ENCODE measurements at regions not wholly inside any gene's neighbourhood (a gene's known extent, or its start where the extent isn't known, plus 50 kb on each side); places are given as distances from the start of the nearest gene placed in this dataset.

DNA sequence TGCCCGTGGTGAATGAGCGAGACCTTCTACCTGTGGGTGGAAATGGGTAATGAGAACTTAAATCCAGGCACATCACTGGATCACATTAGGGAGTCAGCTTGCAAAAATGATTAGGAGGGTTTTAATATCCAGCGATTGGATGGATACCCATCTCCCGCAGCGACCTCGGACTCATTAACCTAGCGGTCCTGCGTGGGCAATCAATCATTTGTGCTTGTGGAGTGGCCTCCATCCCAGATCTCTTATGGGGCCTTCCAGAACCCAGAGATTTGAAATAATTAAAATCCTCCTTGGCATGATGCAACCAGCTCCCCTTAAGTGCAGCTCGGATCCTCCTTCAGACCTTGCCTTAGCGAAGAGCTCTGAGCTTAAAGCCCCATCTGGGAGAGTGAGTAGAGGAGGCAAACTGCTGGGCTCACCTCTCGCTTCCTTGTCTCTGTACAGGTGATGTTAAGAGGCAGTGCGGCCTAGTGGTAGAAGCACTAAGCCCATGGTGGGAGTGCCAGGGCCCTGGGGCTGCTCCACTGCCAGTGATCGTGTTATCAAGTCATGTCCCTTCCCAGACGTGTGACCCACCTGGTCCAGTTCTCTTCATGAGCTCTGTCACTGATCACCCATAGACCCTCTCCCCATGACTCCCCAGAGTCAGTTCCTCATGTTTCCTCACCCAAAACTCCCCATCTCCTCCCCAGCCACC is 285.2 kb upstream of the TLE3 start:
- TF ChIP-seq, protein P1, sequence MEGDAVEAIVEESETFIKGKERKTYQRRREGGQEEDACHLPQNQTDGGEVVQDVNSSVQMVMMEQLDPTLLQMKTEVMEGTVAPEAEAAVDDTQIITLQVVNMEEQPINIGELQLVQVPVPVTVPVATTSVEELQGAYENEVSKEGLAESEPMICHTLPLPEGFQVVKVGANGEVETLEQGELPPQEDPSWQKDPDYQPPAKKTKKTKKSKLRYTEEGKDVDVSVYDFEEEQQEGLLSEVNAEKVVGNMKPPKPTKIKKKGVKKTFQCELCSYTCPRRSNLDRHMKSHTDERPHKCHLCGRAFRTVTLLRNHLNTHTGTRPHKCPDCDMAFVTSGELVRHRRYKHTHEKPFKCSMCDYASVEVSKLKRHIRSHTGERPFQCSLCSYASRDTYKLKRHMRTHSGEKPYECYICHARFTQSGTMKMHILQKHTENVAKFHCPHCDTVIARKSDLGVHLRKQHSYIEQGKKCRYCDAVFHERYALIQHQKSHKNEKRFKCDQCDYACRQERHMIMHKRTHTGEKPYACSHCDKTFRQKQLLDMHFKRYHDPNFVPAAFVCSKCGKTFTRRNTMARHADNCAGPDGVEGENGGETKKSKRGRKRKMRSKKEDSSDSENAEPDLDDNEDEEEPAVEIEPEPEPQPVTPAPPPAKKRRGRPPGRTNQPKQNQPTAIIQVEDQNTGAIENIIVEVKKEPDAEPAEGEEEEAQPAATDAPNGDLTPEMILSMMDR (IDR thresholded peaks at IDR 0.05) = no peak

DNA sequence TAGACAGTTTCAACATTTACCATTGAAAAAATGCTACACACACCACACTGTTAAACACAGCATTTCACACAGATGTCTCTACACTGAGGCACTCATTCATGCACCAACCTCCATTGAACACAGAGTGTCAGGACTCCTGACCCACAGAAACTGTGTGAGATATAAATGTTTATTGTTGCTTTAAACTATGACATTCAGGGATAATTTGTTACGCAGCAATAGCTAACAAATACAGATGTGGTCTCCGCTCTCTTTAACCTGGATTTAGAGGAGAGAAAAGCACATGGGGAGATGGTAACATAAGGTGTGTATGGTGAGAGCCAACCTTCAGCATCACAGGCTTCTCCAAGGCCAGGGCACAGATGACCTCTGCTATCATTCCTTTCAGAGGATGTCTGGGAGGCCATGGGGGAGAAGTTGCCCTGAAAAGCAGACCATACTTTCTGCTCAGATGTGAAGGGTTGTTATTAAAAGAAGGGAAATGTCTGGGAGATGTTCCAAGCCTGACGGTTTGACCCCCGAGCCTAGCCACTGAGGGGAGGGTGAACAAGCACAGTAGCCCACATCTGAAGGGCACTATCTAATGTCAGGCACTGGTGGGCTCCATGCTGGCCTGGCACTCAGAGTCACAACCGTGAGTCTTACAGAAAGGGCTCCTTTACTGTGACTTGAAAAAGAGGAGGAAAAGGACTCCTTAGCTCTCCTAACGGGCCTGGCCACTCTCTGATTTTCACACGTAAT is 284.5 kb upstream of the TLE3 start:
- TF ChIP-seq, protein P1 (IDR thresholded peaks at IDR 0.05) = no peak

DNA sequence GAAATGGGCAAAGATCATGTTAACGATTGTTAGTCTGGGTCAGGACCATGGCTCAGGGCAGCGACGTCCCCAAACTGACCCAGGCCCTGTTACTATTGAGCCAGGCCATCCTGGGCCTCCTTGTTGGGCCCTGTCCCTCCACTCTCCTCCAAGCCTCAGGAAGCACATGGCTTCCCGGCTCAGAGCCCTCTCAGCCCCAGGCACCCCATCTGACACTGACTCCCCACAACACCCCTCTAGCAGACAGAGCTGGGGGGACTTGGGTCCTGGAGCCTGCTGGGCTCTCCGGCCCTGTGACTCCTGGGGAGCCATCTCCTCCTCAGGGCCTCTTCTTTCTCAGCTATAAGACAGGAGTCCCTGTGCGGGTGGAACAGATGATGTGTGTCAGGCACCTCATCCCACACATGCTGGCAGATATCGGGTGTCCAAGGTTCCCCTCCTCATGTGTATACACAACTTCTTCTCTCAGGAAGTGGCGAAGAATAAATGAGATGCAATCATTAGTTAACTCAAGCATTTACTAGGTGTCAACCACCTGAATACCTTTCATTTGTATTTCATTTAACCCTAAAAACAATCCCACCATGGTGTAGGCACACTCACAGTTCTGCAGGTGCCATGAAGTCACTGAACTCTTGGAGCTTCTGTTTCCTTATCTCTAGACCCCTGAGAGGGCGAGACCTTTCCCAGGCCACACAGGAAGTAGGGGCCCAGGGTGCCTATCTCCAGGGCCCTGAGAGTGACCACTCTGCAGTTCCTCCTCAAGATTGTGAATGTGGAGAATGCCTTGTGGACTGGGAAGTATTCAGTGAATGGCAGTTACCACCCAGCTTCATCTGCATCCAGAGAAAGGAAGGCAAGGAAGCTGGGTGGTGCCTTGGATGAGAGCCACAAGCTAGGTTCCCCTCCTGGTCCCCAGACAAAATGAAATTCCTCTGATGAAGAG is 282.5 kb upstream of the TLE3 start:
- TF ChIP-seq, protein P1 (IDR thresholded peaks at IDR 0.05) = no peak

DNA sequence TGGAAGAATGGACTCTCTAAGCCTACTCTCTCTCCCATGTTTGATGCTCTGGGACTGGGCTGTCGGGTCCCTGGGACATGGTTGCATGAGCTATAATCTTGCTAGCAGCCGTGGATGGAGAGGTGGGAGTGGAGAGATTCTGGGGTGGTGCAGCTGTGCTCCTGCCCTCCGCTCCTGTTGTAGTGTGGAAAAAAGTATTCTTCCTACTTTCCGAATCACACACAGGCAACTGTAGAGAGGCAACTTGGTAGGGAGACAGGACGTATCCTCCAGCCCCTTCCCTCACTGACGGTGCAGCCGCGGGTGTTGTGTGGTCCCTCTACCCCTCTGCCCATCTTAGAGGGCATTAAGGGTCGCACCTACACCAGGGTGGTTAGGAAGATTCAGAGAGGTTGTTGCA is 281.4 kb upstream of the TLE3 start:
- TF ChIP-seq, protein P1 (IDR thresholded peaks at IDR 0.05) = no peak

DNA sequence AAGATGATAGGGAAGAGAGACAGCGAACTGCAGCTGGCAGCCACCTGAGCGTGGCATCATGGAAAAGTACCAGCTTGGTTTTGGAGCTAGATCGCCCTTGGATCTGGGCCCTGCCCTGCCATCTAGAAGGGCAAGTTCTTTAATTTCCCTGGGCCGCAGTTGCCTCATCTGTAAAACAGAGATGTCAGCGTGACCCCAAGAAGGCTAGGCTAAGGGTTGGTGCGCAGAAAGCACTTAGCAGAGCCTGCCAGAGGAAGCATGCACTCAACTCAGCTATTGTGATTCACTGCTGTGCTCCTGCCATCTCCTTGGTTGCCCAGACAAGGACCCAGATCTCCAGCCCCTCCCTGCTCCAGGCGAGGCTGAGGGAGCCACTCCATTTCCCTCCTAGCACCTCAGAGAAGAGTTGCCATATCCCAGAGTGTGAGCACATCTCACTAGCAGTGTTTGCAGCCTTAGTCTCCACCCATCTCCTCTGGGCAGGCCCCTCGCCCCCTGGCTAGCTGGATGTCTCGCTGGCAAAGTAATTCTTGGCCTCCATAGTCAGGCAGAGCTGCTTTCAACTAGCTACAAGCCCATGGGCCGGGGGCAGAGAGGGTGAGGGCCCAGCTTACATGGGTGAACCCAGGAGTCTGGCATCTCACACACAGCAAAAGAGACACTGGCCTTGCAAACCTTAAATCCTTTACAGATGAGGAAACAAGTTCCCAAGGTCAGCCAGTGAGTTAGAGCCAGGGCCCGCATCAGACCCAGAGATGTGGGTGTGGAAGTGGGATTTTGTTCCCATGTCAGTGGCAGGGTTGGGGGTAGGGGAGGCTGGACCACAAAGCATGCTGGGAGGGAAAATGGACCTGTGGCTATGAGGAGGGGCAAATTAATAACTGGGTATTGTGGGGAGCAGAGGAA is 280.7 kb upstream of the TLE3 start:
- TF ChIP-seq, protein P1 (IDR thresholded peaks at IDR 0.05) = no peak

DNA sequence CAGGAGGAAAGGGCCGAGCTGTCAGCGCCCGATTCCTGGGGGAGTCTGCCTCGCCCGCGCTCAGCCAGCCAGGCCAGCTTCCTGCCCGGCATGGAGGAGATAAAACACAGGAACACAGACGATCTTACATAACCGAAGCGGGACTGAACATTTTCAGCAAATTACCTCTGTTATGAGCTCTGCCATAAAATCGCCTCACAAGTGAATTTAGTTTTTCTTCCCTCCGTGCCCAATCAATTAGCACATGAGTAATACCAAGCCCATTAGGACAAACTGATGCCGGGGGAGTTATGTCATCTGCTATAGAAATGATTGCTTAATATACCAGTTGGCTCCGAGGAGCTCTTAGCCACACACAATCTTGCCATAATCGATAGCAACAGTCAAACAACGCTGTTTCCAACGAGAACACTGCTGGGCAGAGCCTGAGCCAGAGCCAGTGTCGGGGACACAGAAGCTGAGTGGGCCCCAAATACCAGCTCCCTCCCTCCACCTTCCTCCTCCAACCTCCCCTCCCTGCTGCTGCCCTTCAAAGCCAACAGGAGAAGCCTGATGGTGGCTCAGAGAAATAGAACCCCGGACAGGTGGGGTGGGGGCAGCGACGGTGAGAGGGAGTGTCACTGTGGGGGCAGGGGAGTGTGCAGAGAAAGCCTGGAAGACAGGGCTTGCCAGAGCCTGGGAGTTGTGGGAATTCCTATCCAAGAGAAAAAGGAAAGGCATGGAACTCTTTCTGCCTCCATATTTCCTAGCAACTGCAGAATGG is 279.4 kb upstream of the TLE3 start:
- TF ChIP-seq, protein P1 (IDR thresholded peaks at IDR 0.05) = no peak

Data from LNCAP (cell line).